HG03432 (cell line): ENCODE measurements at regions not wholly inside any gene's neighbourhood (a gene's known extent, or its start where the extent isn't known, plus 50 kb on each side); places are given as distances from the start of the nearest gene placed in this dataset.

Experiments used
- ATAC-seq: cut with Tn5 transposase; IDR thresholded peaks from one replicate; pipeline ENCODE4 v1.9.1; 2021; ENCODE audit warnings: mild to moderate bottlenecking, moderate library complexity; ENCODE audit not compliant: unreplicated experiment

DNA sequence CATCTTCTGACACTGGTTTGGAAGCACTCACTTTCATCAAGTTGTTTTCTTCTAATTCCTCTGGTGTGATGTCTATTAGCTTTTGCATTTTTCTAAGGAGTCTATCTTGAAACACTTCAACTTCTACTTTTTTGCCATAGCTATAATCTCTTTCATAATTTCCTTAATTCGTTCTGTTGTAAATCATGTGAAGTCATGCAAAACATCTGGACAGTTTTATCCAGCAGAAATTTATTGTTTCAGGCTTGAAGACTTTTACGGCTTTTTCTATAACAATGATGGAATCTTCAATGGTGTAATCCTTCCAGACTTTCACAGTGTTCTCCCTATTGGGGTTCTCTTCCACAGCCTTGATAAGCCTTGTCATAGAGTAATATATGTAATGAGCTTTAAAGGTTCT is 74.9 kb upstream of the PABPC4L start:
- ATAC-seq = no peak

DNA sequence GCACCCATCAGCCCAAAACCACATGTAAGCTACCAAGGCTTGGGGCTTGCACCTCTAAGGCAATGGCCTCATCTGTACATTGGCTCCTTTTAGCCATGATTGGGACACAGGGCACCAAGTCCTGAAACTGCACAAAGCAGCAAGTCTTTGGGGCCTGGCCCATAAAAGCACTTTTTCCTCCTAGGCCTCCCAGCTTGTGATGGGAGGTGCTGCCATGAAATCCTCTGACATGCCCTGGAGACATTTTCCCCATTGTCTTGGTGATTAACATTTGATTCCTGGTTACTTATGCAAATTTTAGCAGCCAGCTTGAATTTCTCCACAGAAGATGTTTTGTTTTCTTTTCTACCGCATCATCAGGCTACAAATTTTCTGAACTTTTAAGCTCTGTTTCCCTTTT is 58.5 kb upstream of the PABPC4L start:
- ATAC-seq = no peak
